Brain microvascular endothelial cell (primary cell): ENCODE measurements at regions not wholly inside any gene's neighbourhood (a gene's known extent, or its start where the extent isn't known, plus 50 kb on each side); places are given as distances from the start of the nearest gene placed in this dataset.

ENCODE experiments used
- DNase-seq: peaks from one replicate; pipeline ENCODE4 v3.0.0-alpha.2; 2020
- H3K27ac ChIP-seq: fragments of 250-450 bp; sonication (Bioruptor Pico); 2 replicates; pipeline ENCODE4 v1.5.1; 2020; ENCODE audit warnings: mild to moderate bottlenecking, moderate library complexity
- H3K27me3 ChIP-seq: fragments of 250-450 bp; sonication (Bioruptor Pico); replicated peaks from 2 replicates; pipeline ENCODE4 v1.5.1; 2020; ENCODE audit warnings: mild to moderate bottlenecking
- H3K36me3 ChIP-seq: fragments of 250-450 bp; sonication (Bioruptor Pico); replicated peaks from 2 replicates; pipeline ENCODE4 v1.5.1; 2020; ENCODE audit warnings: mild to moderate bottlenecking
- H3K4me3 ChIP-seq: 2 replicates; pipeline ENCODE4 v1.5.1; 2011; ENCODE audit warnings: low read depth, mild to moderate bottlenecking, control low read depth, low read length, moderate library complexity
- CTCF ChIP-seq: IDR thresholded peaks from 2 replicates; pipeline ENCODE4 v1.5.1; 2011; ENCODE audit warnings: low read depth, mild to moderate bottlenecking, moderate library complexity, low read length, control low read depth, inconsistent platforms; ENCODE audit errors: missing control alignments
- in situ Hi-C: cut with HindIII; loops from 2 replicates; pipeline ENCODE4 v1.10.0; 2017; ENCODE audit warnings: low sequenced_read_pairs, low pct_ligation_motif_present

GRCh38 chr13:53408306-53408705 lies 379.7 kb downstream of the OLFM4 start:
- no peak overlapping the region for H3K27ac ChIP-seq
- H3K4me3 ChIP-seq, result no peak overlapping the region
- in situ Hi-C loops, result no loop called here
- H3K36me3 ChIP-seq, result no peaks in the 10 kb centered on the region
- TF ChIP-seq CTCF, result no peak
- DNase-seq, result no peak
- H3K27me3 ChIP-seq, result no peaks in the 10 kb centered on the region

DNA sequence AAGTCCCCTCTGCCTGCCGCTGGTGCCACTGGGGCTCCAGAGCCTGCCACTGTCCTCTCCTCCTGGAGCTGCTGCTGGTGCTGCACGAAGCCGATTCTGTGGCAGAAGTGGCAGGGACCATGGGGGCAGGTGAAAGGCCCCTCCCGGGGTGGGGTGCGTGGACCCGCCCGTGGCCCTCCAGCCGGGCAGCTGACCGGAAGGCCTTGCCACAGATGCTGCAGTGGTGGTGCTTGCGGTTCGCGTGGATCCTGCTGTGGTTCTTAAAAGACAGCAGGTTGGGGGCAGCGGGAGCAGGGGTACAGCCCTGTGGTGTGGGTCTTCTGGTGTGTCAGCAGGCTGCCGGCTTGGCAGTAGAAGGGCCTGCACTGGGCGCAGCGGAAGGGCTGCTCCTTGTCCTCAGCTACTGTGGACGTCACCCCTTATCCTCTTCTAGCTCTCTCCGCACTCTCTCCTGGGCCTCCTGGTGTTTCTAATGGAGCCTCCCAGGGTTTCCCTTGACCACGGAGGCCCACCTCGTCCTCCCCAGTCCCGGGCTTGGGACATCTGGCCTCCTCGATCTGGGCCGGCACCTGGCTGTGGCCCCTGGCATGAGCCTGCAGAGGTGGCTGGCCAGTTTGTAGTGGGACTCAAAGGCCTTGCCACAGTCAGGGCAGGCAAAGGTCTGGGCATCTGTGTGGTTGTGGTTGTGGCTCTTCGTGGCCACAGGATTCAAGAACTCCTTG lies 380.4 kb downstream of the OLFM4 start:
- Histone ChIP-seq H3K4me3 (no peak overlapping the region), H3K27me3 (no peaks in the 10 kb centered on the region), H3K27ac (no peak overlapping the region), H3K36me3 (no peaks in the 10 kb centered on the region)
- in situ Hi-C loops, result no loop called here
- no peak for DNase-seq
- TF ChIP-seq CTCF, result no peak

DNA sequence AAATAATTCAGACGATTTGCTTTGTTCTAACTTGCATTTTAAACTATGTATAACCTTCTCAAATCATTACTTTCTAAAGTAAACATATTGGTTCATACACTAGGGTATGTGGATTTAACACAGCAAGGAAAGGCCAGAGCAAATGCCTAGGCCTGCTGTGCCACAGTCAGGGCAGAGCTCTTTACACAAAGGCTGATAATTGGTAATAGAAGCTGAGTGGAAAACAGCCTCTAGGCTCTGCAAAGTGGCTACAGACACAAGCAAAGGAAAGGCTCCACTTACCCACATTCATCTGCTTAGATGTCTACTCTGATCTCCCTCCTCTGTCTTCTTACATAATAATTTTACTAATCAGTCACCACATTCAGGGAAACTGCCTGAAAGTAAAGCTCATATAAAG lies 382.9 kb downstream of the OLFM4 start:
- no peak overlapping the region for H3K4me3 ChIP-seq
- no peak for DNase-seq
- TF ChIP-seq CTCF, result no peak
- H3K36me3 ChIP-seq, result no peaks in the 10 kb centered on the region
- in situ Hi-C loops, result no loop called here
- no peaks in the 10 kb centered on the region for H3K27me3 ChIP-seq
- no peak overlapping the region for H3K27ac ChIP-seq

- no peak for DNase-seq
Measured at GRCh38 chr13:53415135-53415534, 386.5 kb downstream of the OLFM4 start.

GRCh38 chr13:53417601-53418000 lies 389.0 kb downstream of the OLFM4 start:
- H3K27me3 ChIP-seq, result no peaks in the 10 kb centered on the region

More at GRCh38 chr13:53415135-53415534, 386.5 kb downstream of the OLFM4 start:
- Histone ChIP-seq H3K36me3 (no peaks in the 10 kb centered on the region), H3K4me3 (no peak overlapping the region), H3K27ac (no peak overlapping the region), H3K27me3 (no peaks in the 10 kb centered on the region)
- TF ChIP-seq CTCF, result no peak
- in situ Hi-C loops, result no loop called here

More at GRCh38 chr13:53417601-53418000, 389.0 kb downstream of the OLFM4 start:
- Histone ChIP-seq H3K36me3 (no peaks in the 10 kb centered on the region), H3K27ac (no peak overlapping the region), H3K4me3 (no peak overlapping the region)
- no peak for DNase-seq
- in situ Hi-C loops, result no loop called here
- TF ChIP-seq CTCF, result no peak
